ENCODE measurements at regions not wholly inside any gene's neighbourhood (a gene's known extent, or its start where the extent isn't known, plus 50 kb on each side); places are given as distances from the start of the nearest gene placed in this dataset.

- CTCF ChIA-PET, result no interaction called here
- FAIRE-seq (no peak), DNase-seq (ENCODE audit: low read depth, low spot score) (no peak)
- H3K79me2 ChIP-seq (ENCODE audit: control insufficient read depth, insufficient read depth, low read length), result no peaks in the 10 kb centered on the region
- H3K9ac ChIP-seq (replicated peaks; ENCODE audit: extremely low read depth, insufficient read depth, low read length), result no peak overlapping the region
- H3K27me3 ChIP-seq (ENCODE audit: control insufficient read depth in 2 of 2, insufficient read depth in 2 of 2, low read length in 2 of 2), result no peaks in the 10 kb centered on the region
- TF ChIP-seq FOS (IDR thresholded peaks at IDR 0.05; ENCODE audit: borderline replicate concordance, insufficient read depth, low read length) (no peak), POLR2A (IDR thresholded peaks at IDR 0.05; ENCODE audit: low read depth, low read length) (no peak), CTCF (IDR thresholded peaks at IDR 0.05; ENCODE audit: extremely low read depth in 1 of 2, insufficient read depth in 1 of 2, low read depth in 1 of 2, low read length in 2 of 2) (no peak), EZH2 (IDR thresholded peaks at IDR 0.05; ENCODE audit: borderline replicate concordance, low read depth, low read length, severe bottlenecking) (no peak), GATA2 (IDR thresholded peaks at IDR 0.05; ENCODE audit: insufficient read depth, insufficient read length, low read depth, low read length) (no peak), JUN (IDR thresholded peaks at IDR 0.05; ENCODE audit: borderline replicate concordance, insufficient read depth, insufficient read length, low read depth) (no peak), MYC (IDR thresholded peaks at IDR 0.05; ENCODE audit: low read depth, low read length) (no peak), MAX (IDR thresholded peaks at IDR 0.05; ENCODE audit: insufficient read depth, insufficient read length) (no peak)
- no peaks in the 10 kb centered on the region for H3K9me1 ChIP-seq (replicated peaks; ENCODE audit: control insufficient read depth, extremely low read depth, insufficient read depth, low read length)
- POLR2A ChIA-PET, result no interaction called here
- H3K4me2 ChIP-seq (ENCODE audit: insufficient read depth, low read length), result no peak overlapping the region
- no peaks in the 10 kb centered on the region for H3K4me1 ChIP-seq (ENCODE audit: control insufficient read depth, extremely low read depth, insufficient read depth, low read length)
- intact Hi-C loops (cut with micrococcal nuclease), result no loop called here
- peaks cover 2% of the 10 kb centered on the region for H3K9me3 ChIP-seq (replicated peaks; ENCODE audit: control insufficient read depth, insufficient read depth, low read length)
- no TSS peak for BruUV-seq (replicated peaks)
- no peaks in the 10 kb centered on the region for H3K36me3 ChIP-seq (ENCODE audit: control insufficient read depth in 2 of 2, extremely low read depth in 1 of 2, insufficient read depth in 2 of 2, low read length in 2 of 2)
- H3K4me3 ChIP-seq (replicated peaks in 1 of 3; ENCODE audit: insufficient read depth in 1 of 3, low read depth in 1 of 3, low read length in 3 of 3), result no peak overlapping the region
- no peak overlapping the region for H2AFZ ChIP-seq (ENCODE audit: low read depth, low read length)
- no peaks in the 10 kb centered on the region for H4K20me1 ChIP-seq (replicated peaks; ENCODE audit: control insufficient read depth, extremely low read depth, insufficient read depth, low read length)
- dilution Hi-C loops (cut with MboI; ENCODE audit: extremely low pct_ligation_motif_present, low sequenced_read_pairs), result no loop called here
- H3K27ac ChIP-seq (ENCODE audit: insufficient read depth, low read depth, low read length), result no peak overlapping the region
Observed at GRCh38 chr16:6110346-6110745, 1012.8 kb upstream of the EEF2KMT start.
